ENCODE measurements at regions not wholly inside any gene's neighbourhood (a gene's known extent, or its start where the extent isn't known, plus 50 kb on each side); places are given as distances from the start of the nearest gene placed in this dataset.

GRCh38 chr2:54047091-54047490 lies 68.3 kb upstream of the ACYP2 start:
- TF ChIP-seq, protein P1, sequence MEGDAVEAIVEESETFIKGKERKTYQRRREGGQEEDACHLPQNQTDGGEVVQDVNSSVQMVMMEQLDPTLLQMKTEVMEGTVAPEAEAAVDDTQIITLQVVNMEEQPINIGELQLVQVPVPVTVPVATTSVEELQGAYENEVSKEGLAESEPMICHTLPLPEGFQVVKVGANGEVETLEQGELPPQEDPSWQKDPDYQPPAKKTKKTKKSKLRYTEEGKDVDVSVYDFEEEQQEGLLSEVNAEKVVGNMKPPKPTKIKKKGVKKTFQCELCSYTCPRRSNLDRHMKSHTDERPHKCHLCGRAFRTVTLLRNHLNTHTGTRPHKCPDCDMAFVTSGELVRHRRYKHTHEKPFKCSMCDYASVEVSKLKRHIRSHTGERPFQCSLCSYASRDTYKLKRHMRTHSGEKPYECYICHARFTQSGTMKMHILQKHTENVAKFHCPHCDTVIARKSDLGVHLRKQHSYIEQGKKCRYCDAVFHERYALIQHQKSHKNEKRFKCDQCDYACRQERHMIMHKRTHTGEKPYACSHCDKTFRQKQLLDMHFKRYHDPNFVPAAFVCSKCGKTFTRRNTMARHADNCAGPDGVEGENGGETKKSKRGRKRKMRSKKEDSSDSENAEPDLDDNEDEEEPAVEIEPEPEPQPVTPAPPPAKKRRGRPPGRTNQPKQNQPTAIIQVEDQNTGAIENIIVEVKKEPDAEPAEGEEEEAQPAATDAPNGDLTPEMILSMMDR (conservative IDR thresholded peaks at IDR 0.05), result no peak
- no peak for TF ChIP-seq EZH2 (IDR thresholded peaks at IDR 0.05; ENCODE audit: low read depth)

Measured in PC-9 (cell line).